GM12874 (cell line): ENCODE measurements at regions not wholly inside any gene's neighbourhood (a gene's known extent, or its start where the extent isn't known, plus 50 kb on each side); places are given as distances from the start of the nearest gene placed in this dataset.

ENCODE experiments used
- TF ChIP-seq, protein P1 (sequence below): IDR thresholded peaks from 2 replicates; pipeline ENCODE4 v1.5.1; 2011; ENCODE audit warnings: low read depth, mild to moderate bottlenecking, control low read depth, low read length, moderate library complexity; ENCODE audit not compliant: insufficient read depth

DNA sequence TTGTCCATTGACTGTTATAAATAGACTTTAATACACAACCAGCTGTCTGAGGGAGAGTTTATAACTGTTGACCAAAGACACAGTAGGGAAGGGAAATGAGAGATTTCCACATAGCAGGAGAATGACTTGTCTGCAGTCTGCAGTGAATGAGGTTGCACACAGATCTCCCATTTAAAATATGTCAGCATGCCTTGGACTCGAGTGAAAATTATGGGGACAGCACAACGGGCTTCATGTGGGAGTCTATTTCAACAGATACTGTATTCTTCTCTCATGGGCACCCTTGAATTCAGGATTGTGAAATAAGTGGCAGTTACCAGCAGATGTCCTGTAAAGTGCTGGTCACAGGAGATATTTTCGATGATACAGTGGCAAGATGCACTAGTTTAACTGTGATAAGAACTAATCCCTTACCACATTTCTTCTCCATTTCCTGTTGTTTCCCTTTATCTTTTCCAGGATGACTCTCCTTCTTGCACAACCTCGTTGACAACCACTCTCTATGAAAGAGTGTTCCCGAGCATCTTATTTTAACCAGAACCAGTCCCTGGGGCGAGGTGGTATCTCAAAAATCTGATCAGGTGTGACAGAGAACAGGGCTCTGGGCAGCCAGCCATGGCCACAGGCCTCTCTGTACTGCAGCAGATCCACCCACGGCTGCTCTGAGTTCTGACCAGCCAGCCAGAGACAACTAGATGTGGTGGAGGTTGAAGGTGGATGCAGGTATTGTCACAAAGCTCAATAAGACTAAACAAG is 51.5 kb upstream of the MAP3K1 start:
- TF ChIP-seq, protein P1, sequence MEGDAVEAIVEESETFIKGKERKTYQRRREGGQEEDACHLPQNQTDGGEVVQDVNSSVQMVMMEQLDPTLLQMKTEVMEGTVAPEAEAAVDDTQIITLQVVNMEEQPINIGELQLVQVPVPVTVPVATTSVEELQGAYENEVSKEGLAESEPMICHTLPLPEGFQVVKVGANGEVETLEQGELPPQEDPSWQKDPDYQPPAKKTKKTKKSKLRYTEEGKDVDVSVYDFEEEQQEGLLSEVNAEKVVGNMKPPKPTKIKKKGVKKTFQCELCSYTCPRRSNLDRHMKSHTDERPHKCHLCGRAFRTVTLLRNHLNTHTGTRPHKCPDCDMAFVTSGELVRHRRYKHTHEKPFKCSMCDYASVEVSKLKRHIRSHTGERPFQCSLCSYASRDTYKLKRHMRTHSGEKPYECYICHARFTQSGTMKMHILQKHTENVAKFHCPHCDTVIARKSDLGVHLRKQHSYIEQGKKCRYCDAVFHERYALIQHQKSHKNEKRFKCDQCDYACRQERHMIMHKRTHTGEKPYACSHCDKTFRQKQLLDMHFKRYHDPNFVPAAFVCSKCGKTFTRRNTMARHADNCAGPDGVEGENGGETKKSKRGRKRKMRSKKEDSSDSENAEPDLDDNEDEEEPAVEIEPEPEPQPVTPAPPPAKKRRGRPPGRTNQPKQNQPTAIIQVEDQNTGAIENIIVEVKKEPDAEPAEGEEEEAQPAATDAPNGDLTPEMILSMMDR: no peak

DNA sequence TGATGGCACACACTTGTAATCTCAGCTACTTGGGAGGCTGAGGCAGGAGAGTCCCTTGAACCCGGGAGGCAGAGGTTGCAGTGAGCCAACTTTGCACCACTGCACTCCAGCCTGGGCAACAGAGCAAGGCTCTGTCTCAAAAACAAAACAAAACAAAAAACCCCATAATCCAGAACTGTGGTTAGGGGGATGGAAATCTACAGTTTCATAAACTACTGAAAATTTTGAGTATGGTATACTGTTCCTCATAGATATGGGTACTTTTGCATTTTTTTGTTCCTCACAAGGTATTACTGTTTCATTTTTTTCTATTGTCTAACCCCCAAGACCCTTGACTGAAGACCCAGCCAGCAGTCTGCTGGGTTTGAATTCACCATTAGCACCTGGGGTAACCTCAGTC is 52.2 kb upstream of the MAP3K1 start:
- TF ChIP-seq, protein P1: no peak

DNA sequence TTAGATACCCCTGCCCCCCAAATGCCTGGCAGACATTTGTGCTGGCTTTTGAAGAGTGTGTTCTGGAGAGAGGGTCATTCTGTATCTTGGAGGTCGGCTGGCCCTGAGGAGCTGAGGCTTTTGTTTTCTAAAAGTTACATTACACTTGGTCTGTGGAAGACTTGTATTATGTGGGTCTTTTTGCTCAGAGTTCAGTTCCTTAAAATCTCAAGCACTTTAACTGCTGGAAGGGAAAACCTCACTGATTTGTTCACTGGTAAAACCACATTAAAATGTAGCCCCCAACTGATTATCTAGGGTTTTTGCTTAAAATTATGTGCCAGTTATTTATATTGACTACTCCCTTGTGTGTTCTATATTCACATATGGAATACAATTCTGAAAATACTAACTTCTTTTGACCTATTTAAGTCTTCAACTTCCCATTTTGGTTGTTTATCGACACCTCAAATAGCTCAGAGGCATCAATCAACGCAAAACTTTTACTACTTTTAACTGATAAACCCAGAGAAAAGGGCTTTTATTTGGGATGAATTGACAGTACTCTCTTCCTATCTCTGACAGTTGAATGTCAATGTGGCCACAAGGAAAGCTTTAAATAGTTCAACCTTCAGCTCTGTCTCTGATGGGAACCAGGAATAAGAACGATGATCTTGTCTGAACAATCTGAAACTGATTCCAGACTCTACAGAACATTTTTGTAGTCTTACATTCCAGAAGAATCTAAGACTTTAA is 54.0 kb upstream of the MAP3K1 start:
- TF ChIP-seq, protein P1: no peak

DNA sequence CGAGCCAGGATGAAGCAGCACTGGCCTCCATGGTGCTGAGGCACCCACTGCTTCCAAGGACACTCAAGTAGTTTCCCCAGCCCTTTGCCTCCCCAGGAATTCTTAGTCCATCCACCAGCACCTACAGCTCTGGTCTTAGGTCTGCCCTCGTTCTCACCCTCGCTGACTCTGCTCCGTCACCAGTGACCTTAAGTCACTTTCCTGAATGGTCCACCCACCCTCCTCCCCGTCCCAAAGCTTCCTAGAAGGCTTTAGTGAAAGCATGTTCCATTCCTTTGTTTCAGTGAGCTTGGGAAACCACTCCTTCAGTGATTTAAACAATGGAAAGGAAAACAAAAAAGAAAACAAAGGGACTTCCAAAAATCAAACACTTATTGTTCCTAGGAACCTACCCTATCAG is 54.6 kb upstream of the MAP3K1 start:
- TF ChIP-seq, protein P1: no peak

DNA sequence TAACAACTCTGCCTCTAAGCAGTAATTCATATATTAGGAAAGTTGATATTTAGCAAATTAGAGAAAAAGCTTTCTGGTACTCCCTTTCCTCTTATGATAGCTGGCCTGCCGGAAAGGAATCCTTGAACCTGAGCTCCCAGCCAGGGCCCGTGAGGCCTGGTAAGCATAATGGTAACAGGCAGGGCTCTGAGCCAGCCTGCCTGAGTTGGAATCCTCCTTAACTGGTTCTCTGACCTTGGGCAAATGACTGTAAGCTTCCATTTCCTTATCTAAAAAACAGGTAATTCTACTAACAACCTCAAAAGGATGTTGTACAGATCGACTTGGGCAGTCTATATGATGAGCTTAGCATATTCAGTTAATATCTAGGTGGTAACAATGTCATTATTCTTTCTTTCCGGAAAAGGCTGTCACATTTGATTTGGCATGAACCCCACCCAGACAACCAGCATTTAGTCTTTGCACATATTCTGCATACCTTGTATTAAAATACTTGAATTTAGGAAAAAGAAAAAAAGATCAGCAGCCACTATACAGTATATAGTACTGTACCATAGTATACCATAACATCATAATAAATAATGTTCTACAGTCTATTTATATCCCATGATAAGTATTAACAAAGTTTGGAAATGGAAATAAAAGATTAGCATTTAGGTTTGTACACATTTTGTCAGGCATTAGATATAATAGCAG is 55.7 kb upstream of the MAP3K1 start:
- TF ChIP-seq, protein P1: no peak

DNA sequence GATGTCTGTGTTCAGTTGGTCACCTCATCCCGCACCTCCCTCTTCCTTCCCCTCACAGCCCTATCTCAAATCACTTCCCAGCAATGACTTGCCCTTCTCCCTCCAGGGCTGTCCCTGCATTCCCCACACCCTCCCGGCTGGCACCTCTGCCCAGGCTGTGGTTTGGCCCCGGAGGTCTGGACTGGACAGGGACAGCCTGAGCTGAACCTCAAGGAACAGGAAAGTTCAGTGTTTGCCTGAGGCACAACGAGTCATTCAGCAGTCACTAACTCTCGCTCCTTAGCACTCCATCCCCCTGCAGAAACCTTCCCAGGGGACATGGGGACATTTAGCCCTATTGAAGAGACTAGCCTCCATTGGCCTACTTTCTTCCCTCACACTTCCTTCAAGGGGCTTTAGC is 58.3 kb upstream of the MAP3K1 start:
- TF ChIP-seq, protein P1: no peak

DNA sequence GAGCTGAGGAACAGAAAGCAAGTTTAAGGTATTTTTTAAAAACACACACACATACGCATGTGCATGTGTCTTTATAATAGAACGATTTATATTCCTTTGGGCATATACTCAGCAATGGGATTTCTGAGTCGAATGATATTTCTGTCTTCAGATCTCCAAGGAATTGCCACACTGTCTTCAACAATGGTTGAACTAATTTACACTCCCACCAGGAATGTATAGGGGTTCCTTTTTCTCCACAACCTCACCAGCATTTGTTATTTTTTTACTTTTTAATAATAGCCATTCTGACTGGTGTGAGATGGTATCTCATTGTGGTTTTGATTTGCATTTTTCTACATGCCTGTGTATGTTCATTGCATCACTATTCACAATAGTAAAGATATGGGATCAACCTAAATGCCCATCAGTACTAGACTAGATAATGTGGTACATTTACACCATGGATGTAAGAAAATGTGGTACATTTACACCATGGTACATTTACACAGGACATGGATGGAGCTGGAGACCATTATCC is 60.3 kb upstream of the MAP3K1 start:
- TF ChIP-seq, protein P1: no peak
